Epithelial cell of proximal tubule (primary cell): ENCODE measurements at regions not wholly inside any gene's neighbourhood (a gene's known extent, or its start where the extent isn't known, plus 50 kb on each side); places are given as distances from the start of the nearest gene placed in this dataset.

ENCODE experiments used
- DNase-seq: peaks from one replicate; pipeline ENCODE4 v3.0.0-alpha.2; 2011; ENCODE audit warnings: low read depth
- H3K4me3 ChIP-seq: 2 replicates; pipeline ENCODE4 v1.5.1; 2011; ENCODE audit warnings: low read depth, mild to moderate bottlenecking, low read length
- TF ChIP-seq, protein P1 (sequence below): conservative IDR thresholded peaks from 2 replicates; pipeline ENCODE4 v1.5.1; 2012; ENCODE audit warnings: low read depth, mild to moderate bottlenecking, low read length

DNA sequence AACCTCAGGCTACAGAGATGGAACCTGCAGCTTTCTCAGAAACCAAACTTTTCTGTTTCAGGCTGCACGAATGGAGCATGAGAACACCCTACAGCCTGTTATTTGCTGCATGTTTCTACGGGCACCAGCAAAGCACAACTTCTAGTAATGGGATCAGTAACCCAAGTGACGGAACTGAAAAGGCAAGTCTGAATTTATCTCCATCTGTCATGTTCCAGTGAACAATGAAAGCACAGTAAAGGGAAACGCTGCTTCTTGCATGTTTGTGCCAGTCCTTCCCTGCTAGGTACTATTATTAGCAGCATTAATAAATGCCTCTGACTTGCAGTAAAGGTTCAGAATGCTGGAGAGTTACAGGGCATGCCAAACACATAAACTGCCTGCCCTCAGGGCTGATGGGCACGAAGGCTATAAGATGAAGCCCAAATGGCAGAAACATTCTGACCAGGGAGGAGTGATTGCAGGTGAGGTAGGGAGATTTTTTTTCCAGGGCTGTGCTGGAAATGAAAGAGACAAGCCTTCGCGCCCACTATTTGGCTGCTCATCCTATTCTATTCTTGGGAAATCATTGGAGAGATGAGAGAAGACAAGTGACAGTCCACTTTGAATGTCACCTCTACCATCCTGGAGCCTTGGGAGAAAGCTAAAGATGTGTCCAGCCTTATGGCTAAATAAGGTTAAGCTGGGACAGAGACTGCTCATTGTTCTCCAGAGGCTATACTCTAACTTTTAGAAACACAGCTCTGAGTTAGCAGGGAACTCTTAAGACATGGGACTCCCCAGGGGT lies 100.4 kb upstream of the PLXNC1 start:
- DNase-seq: no peak
- no peak overlapping the region for H3K4me3 ChIP-seq
- TF ChIP-seq, protein P1, sequence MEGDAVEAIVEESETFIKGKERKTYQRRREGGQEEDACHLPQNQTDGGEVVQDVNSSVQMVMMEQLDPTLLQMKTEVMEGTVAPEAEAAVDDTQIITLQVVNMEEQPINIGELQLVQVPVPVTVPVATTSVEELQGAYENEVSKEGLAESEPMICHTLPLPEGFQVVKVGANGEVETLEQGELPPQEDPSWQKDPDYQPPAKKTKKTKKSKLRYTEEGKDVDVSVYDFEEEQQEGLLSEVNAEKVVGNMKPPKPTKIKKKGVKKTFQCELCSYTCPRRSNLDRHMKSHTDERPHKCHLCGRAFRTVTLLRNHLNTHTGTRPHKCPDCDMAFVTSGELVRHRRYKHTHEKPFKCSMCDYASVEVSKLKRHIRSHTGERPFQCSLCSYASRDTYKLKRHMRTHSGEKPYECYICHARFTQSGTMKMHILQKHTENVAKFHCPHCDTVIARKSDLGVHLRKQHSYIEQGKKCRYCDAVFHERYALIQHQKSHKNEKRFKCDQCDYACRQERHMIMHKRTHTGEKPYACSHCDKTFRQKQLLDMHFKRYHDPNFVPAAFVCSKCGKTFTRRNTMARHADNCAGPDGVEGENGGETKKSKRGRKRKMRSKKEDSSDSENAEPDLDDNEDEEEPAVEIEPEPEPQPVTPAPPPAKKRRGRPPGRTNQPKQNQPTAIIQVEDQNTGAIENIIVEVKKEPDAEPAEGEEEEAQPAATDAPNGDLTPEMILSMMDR: no peak

DNA sequence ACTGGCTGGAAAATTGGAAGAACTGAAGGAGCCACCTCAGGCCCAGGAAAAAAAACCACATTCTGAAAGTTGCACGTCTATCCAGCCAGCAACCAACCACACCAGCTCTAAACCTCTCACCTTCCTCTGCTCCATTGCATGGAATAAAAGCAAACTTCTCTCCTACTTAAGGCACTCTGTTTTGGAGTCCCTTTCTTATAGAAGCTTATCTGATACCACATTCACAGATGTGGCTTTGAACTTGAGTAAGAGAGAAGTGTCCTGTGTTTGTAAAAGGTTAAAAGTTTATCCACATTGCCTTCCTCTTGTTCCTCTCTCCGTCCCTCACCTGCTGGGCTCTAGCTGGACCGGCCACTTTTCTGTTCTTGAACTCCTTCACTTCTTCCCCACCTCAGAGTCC lies 99.6 kb upstream of the PLXNC1 start:
- TF ChIP-seq, protein P1: no peak
- DNase-seq: no peak
- no peak overlapping the region for H3K4me3 ChIP-seq

DNA sequence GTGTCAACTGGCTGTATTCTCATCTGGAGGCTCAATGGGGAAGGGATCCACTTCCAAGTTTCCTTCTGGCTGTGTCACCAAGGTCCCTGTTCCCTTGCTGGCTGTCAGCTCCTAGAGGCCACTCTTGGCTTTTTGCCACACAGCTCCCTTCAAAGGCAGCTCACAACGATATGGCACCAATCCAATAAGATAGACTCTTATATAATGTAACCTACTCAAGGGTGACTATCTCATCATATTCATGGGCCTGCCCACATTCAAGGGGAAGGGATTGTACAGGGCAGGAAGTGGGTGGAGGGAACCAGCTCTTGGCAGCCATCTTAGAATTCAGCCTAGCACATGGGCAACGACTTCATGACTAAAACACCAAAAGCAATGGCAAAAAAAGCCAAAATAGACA lies 98.7 kb upstream of the PLXNC1 start:
- H3K4me3 ChIP-seq: no peak overlapping the region
- DNase-seq: no peak
- TF ChIP-seq, protein P1: no peak

DNA sequence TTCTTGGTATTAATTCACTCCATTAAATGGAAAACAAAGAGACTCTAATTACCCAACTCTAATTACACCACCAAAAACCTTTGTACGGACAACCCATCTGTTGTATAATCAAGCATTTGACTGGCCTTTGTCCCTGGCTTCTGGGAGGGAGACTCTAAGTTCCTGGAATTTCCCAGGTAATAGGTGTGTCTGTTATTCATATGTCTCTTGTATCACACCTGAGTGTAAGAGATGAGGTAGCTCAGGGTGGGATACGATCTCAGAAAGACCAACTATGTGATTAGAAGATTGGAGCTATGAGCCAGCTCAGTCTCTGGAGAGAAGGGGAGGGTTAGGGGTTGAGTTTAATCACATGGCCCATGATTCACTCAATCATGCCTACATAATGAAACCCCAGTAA lies 94.7 kb upstream of the PLXNC1 start:
- DNase-seq: no peak
- TF ChIP-seq, protein P1: no peak
- no peak overlapping the region for H3K4me3 ChIP-seq

DNA sequence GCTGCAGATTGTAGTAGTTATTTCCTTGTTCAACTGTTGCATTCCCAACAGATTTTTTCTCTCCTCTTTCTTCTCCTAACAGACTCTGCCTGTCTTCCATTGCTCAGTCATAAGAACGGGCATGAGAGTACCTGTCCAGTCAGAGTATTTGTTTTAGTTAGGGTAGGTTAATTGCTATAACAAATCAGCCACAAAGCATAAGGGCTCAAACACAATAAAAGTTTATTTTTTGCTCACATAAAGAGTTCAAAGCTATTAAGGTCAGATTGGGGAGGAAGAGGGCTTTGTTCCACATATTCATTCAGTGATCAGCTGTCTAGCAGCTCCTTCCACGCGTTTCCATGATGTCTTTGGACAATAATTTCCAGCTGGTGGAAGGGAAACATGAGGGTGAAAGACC lies 92.8 kb upstream of the PLXNC1 start:
- no peak for DNase-seq
- TF ChIP-seq, protein P1: no peak
- H3K4me3 ChIP-seq: no peak overlapping the region

DNA sequence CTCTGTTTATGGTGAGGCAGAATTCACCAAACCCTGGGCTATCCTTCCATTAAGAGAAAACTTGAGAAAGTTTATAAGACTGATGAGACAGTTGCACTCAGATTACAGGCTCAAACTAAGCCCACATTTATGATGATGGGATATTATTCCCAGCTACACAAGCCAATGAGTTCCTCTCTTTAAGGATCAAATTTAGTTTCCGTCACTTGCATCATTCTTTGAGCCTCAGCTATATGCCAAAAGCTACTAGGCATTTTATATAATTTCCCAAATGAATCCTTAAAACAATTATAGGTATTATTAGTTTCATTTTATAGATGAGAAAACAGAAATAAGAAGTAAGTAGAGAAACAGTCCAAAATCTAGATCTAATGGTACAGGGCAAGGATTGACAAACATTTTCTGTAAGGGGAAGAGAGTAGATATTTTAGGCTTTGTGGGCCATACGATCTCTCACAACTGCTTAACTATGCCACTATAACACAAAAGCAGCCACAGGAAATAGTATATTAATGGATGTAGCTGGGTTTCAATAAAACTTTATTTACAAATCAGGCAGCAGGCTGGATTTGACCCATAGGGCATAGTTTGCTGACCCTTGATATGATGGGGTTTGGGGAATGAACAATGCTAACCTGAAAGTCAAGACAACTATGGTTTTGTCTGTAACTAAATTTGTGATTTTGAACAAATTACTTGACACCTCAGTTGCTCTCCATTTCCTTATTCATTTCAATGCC lies 91.8 kb upstream of the PLXNC1 start:
- no peak for DNase-seq

More for the DNA sequence above, 91.8 kb upstream of the PLXNC1 start:
- no peak overlapping the region for H3K4me3 ChIP-seq
- TF ChIP-seq, protein P1: no peak
